GM08714 (cell line): ENCODE measurements at regions not wholly inside any gene's neighbourhood (a gene's known extent, or its start where the extent isn't known, plus 50 kb on each side); places are given as distances from the start of the nearest gene placed in this dataset.
"Not testable (repeated sequence)": the region's sequence is repeated elsewhere in the genome, so short reads cannot be mapped to it uniquely, and the experiment has no call there.

ENCODE experiments used
- H3K4me3 ChIP-seq: fragments of 200-500 bp; sonication (Bioruptor generic); 2 replicates; pipeline ENCODE4 v1.5.1; 2014; ENCODE audit warnings: mild to moderate bottlenecking, low read length, inconsistent platforms

- H3K4me3 ChIP-seq: not testable (repeated sequence)
These were observed 65.9 kb upstream of the TNK2 start for GRCh38 chr3:195974281-195974680.

- H3K4me3 ChIP-seq: not testable (repeated sequence)
These were observed 62.5 kb upstream of the TNK2 start for GRCh38 chr3:195970873-195971272.

- not testable (repeated sequence) for H3K4me3 ChIP-seq
These were observed 61.8 kb upstream of the TNK2 start for GRCh38 chr3:195969838-195970776.

GRCh38 chr3:195969341-195969740, 61.0 kb upstream of the TNK2 start:
- not testable (repeated sequence) for H3K4me3 ChIP-seq

- not testable (repeated sequence) for H3K4me3 ChIP-seq
These were observed 59.8 kb upstream of the TNK2 start for GRCh38 chr3:195968104-195968503.

- not testable (repeated sequence) for H3K4me3 ChIP-seq
These were observed 59.0 kb upstream of the TNK2 start for GRCh38 chr3:195967387-195967720.

GRCh38 chr3:195966563-195967386, 58.4 kb upstream of the TNK2 start:
- H3K4me3 ChIP-seq: not testable (repeated sequence)

GRCh38 chr3:195965217-195965616, 56.9 kb upstream of the TNK2 start:
- H3K4me3 ChIP-seq: not testable (repeated sequence)

GRCh38 chr3:195964318-195965107, 56.2 kb upstream of the TNK2 start:
- H3K4me3 ChIP-seq: not testable (repeated sequence)

GRCh38 chr3:195962222-195962621, 53.9 kb upstream of the TNK2 start:
- not testable (repeated sequence) for H3K4me3 ChIP-seq

GRCh38 chr3:195960971-195961775, 52.8 kb upstream of the TNK2 start:
- H3K4me3 ChIP-seq: not testable (repeated sequence)

- H3K4me3 ChIP-seq: not testable (repeated sequence)
These were observed 51.8 kb upstream of the TNK2 start for GRCh38 chr3:195960164-195960563.

- not testable (repeated sequence) for H3K4me3 ChIP-seq
These were observed 51.2 kb upstream of the TNK2 start for GRCh38 chr3:195959367-195960157.

- H3K4me3 ChIP-seq: not testable (repeated sequence)
These were observed 50.4 kb upstream of the TNK2 start for GRCh38 chr3:195958736-195959135.
